Caco-2 (cell line): ENCODE measurements at regions not wholly inside any gene's neighbourhood (a gene's known extent, or its start where the extent isn't known, plus 50 kb on each side); places are given as distances from the start of the nearest gene placed in this dataset.
"Not testable (repeated sequence)": the region's sequence is repeated elsewhere in the genome, so short reads cannot be mapped to it uniquely, and the experiment has no call there.

ENCODE experiments used
- BruUV-seq: library from RNA; stranded (reverse); fragments of 400-500 nt; replicated peaks from 2 replicates; lab custom pipeline; 2021; lab: Mats Ljungman, UMichigan
- CTCF ChIA-PET: fragments of 300-600 bp; sonication (Branson Sonifier 250); formaldehyde crosslinking; loops from one replicate; lab custom pipeline; 2022; ENCODE audit warnings: antibody characterized with exemption; lab: Charles Lee
- POLR2A ChIA-PET: fragments of 300-600 bp; sonication (Branson Sonifier 250); formaldehyde crosslinking; loops from one replicate; lab custom pipeline; 2022; ENCODE audit warnings: antibody characterized with exemption; lab: Charles Lee
- DNase-seq, 2 experiments: peaks; one replicate each; pipeline versions ENCODE4 v3.0.0 to v3.0.0-alpha.2; 2020 to 2022
- H3K27me3 ChIP-seq: replicated peaks from 2 replicates; pipeline ENCODE4 v1.6.0; 2011; ENCODE audit warnings: low read length; ENCODE audit not compliant: control insufficient read depth, insufficient read depth
- H3K36me3 ChIP-seq: 2 replicates; pipeline ENCODE4 v1.5.1; 2011; ENCODE audit warnings: low read length; ENCODE audit not compliant: control insufficient read depth, insufficient read depth
- H3K4me1 ChIP-seq: fragments of 250-450 bp; sonication (Bioruptor Pico); 2 replicates; pipeline ENCODE4 v1.5.1; 2020; ENCODE audit warnings: mild to moderate bottlenecking
- H3K4me3 ChIP-seq: 2 replicates; pipeline ENCODE4 v1.5.1; 2011; ENCODE audit warnings: low read depth, mild to moderate bottlenecking, control low read depth, low read length
- H3K9me3 ChIP-seq: fragments of 250-450 bp; sonication (Bioruptor Pico); 2 replicates; pipeline ENCODE4 v1.5.1; 2020; ENCODE audit warnings: mild to moderate bottlenecking, moderate library complexity
- H3K27ac Mint-ChIP-seq: one replicate; pipeline ENCODE4 v1.8.0; 2022; ENCODE audit warnings: mixed read lengths; ENCODE audit not compliant: unreplicated experiment
- H3K27me3 Mint-ChIP-seq: one replicate; pipeline ENCODE4 v1.8.0; 2022; ENCODE audit warnings: mixed read lengths; ENCODE audit not compliant: insufficient read depth, unreplicated experiment
- H3K36me3 Mint-ChIP-seq: one replicate; pipeline ENCODE4 v1.8.0; 2022; ENCODE audit warnings: mild to moderate bottlenecking, mixed read lengths; ENCODE audit not compliant: insufficient read depth, unreplicated experiment
- H3K4me1 Mint-ChIP-seq: one replicate; pipeline ENCODE4 v1.8.0; 2022; ENCODE audit warnings: low read depth, mixed read lengths; ENCODE audit not compliant: unreplicated experiment
- H3K4me3 Mint-ChIP-seq: one replicate; pipeline ENCODE4 v1.8.0; 2022; ENCODE audit warnings: mild to moderate bottlenecking, moderate library complexity, mixed read lengths; ENCODE audit not compliant: unreplicated experiment
- H3K9me3 Mint-ChIP-seq: one replicate; pipeline ENCODE4 v1.8.0; 2022; ENCODE audit warnings: mixed read lengths; ENCODE audit not compliant: unreplicated experiment
- intact Hi-C: fragments of 100-400 bp; cut with micrococcal nuclease; formaldehyde crosslinking; loops from one replicate; pipeline ENCODE4 v1.10.0; 2022; ENCODE audit not compliant: unreplicated experiment

- H3K27ac Mint-ChIP-seq, DNase-seq, H3K4me3 Mint-ChIP-seq, H3K4me3 ChIP-seq, POLR2A ChIA-PET, BruUV-seq, H3K27me3 ChIP-seq, CTCF ChIA-PET, H3K9me3 ChIP-seq, H3K27me3 Mint-ChIP-seq, H3K4me1 ChIP-seq, H3K36me3 ChIP-seq, H3K36me3 Mint-ChIP-seq, intact Hi-C loops, H3K4me1 Mint-ChIP-seq, H3K9me3 Mint-ChIP-seq: not testable (repeated sequence)
Measured at GRCh38 chr4:119437515-119437914, 115.6 kb upstream of the FABP2 start.

- intact Hi-C loops: not testable (repeated sequence)
Measured at GRCh38 chr4:119408561-119409224, 86.8 kb upstream of the FABP2 start.

GRCh38 chr4:119406721-119407460 is 85.0 kb upstream of the FABP2 start:
- H3K4me1 Mint-ChIP-seq, H3K4me1 ChIP-seq, H3K27ac Mint-ChIP-seq, intact Hi-C loops, CTCF ChIA-PET, H3K36me3 ChIP-seq, H3K27me3 Mint-ChIP-seq, H3K9me3 ChIP-seq, POLR2A ChIA-PET, H3K36me3 Mint-ChIP-seq, H3K4me3 Mint-ChIP-seq, DNase-seq, BruUV-seq, H3K27me3 ChIP-seq, H3K4me3 ChIP-seq, H3K9me3 Mint-ChIP-seq: not testable (repeated sequence)

More at GRCh38 chr4:119408561-119409224, 86.8 kb upstream of the FABP2 start:
- H3K9me3 Mint-ChIP-seq, H3K36me3 ChIP-seq, BruUV-seq, H3K36me3 Mint-ChIP-seq, H3K9me3 ChIP-seq, H3K4me3 Mint-ChIP-seq, CTCF ChIA-PET, H3K4me1 ChIP-seq, H3K4me1 Mint-ChIP-seq, H3K27me3 Mint-ChIP-seq, H3K27ac Mint-ChIP-seq, POLR2A ChIA-PET, DNase-seq, H3K4me3 ChIP-seq, H3K27me3 ChIP-seq: not testable (repeated sequence)

GRCh38 chr4:119406041-119406440 is 84.1 kb upstream of the FABP2 start:
- CTCF ChIA-PET, H3K9me3 Mint-ChIP-seq, H3K27ac Mint-ChIP-seq, H3K4me3 ChIP-seq, H3K9me3 ChIP-seq, H3K36me3 Mint-ChIP-seq, H3K4me1 ChIP-seq, H3K27me3 Mint-ChIP-seq, BruUV-seq, DNase-seq, H3K36me3 ChIP-seq, H3K4me3 Mint-ChIP-seq, H3K4me1 Mint-ChIP-seq, intact Hi-C loops, H3K27me3 ChIP-seq, POLR2A ChIA-PET: not testable (repeated sequence)

- H3K27me3 Mint-ChIP-seq, H3K4me3 ChIP-seq, POLR2A ChIA-PET, H3K9me3 Mint-ChIP-seq, H3K4me1 ChIP-seq, H3K4me3 Mint-ChIP-seq, H3K36me3 ChIP-seq, CTCF ChIA-PET, H3K36me3 Mint-ChIP-seq, H3K27me3 ChIP-seq, H3K9me3 ChIP-seq, H3K4me1 Mint-ChIP-seq, H3K27ac Mint-ChIP-seq, BruUV-seq, intact Hi-C loops, DNase-seq: not testable (repeated sequence)
Measured at GRCh38 chr4:119402322-119403308, 80.7 kb upstream of the FABP2 start.

GRCh38 chr4:119395701-119396100 is 73.8 kb upstream of the FABP2 start:
- CTCF ChIA-PET, BruUV-seq, H3K4me3 Mint-ChIP-seq, H3K36me3 Mint-ChIP-seq, H3K9me3 Mint-ChIP-seq, POLR2A ChIA-PET, H3K27me3 Mint-ChIP-seq, H3K27me3 ChIP-seq, H3K4me3 ChIP-seq, DNase-seq, intact Hi-C loops, H3K9me3 ChIP-seq, H3K36me3 ChIP-seq, H3K27ac Mint-ChIP-seq, H3K4me1 ChIP-seq, H3K4me1 Mint-ChIP-seq: not testable (repeated sequence)
